SK-N-SH (cell line): ENCODE measurements at regions not wholly inside any gene's neighbourhood (a gene's known extent, or its start where the extent isn't known, plus 50 kb on each side); places are given as distances from the start of the nearest gene placed in this dataset.

Source experiments
- CTCF ChIA-PET: fragments of 300-600, 350-600 bp; formaldehyde crosslinking; extraction: SDS; loops from one replicate; lab custom pipeline; 2021; lab: Yijun Ruan, JAX
- POLR2A ChIA-PET: fragments of 350-600 bp; sonication (Branson Sonifier 250); formaldehyde crosslinking; extraction: SDS; loops from one replicate; lab custom pipeline; 2020; ENCODE audit warnings: antibody characterized with exemption, inconsistent platforms; lab: Yijun Ruan, JAX
- DNase-seq: peaks from one replicate; pipeline ENCODE4 v3.0.0; 2012
- H2AFZ ChIP-seq: fragments of 200-600 bp; sonication (generic); 2 replicates; pipeline ENCODE4 v1.8.1; 2016; ENCODE audit warnings: antibody characterized with exemption, mild to moderate bottlenecking, low read depth
- H3F3A ChIP-seq: fragments of 200-600 bp; sonication (generic); replicated peaks from 2 replicates; pipeline ENCODE3; 2016; ENCODE audit warnings: antibody characterized with exemption, mild to moderate bottlenecking; ENCODE audit not compliant: insufficient read depth
- H3K27ac ChIP-seq, 2 experiments: fragments of 200-500 bp in 1 of 2; fragments of 200-600 bp in 1 of 2; sonication (Bioruptor generic) in 1 of 2; sonication (generic), shearing (Covaris generic) in 1 of 2; 2 replicates each; pipeline versions ENCODE4 v1.5.1 to v1.6.1; 2014 to 2016; ENCODE audit warnings: low read depth in 2 of 2, inconsistent platforms in 1 of 2, low read length in 1 of 2, mild to moderate bottlenecking in 1 of 2, mixed read lengths in 1 of 2
- H3K27me3 ChIP-seq: fragments of 200-600 bp; sonication (generic), shearing (Covaris generic); 2 replicates; pipeline ENCODE4 v1.6.1; 2016; ENCODE audit warnings: mixed run types; ENCODE audit not compliant: insufficient read depth
- H3K36me3 ChIP-seq, 2 experiments: fragments of 200-500 bp in 1 of 2; fragments of 200-600 bp in 1 of 2; sonication (Bioruptor generic) in 1 of 2; sonication (generic) in 1 of 2; replicated peaks in 1 of 2; 2 replicates each; pipeline versions ENCODE3 to v1.5.1; 2014 to 2016; ENCODE audit warnings: low read length in 1 of 2, mild to moderate bottlenecking in 1 of 2; ENCODE audit not compliant: insufficient read depth in 2 of 2, control insufficient read depth in 1 of 2
- H3K4me1 ChIP-seq, 2 experiments: fragments of 200-500 bp in 1 of 2; fragments of 200-600 bp in 1 of 2; sonication (Bioruptor generic) in 1 of 2; sonication (generic), shearing (Covaris generic) in 1 of 2; 2 replicates each; pipeline versions ENCODE4 v1.5.1 to v1.6.1; 2014 to 2016; ENCODE audit warnings: low read depth in 1 of 2, low read length in 1 of 2, mixed run types in 1 of 2; ENCODE audit not compliant: insufficient read depth in 2 of 2, control insufficient read depth in 1 of 2
- H3K4me2 ChIP-seq: fragments of 200-600 bp; sonication (generic), shearing (Covaris generic); 2 replicates; pipeline ENCODE4 v1.6.1; 2017; ENCODE audit warnings: mixed run types
- H3K4me3 ChIP-seq, 2 experiments: fragments of 200-500 bp in 1 of 2; fragments of 200-600 bp in 1 of 2; sonication (Bioruptor generic) in 1 of 2; sonication (generic), shearing (Covaris generic) in 1 of 2; 2 replicates each; pipeline versions ENCODE4 v1.5.1 to v1.8.1; 2014 to 2016; ENCODE audit warnings: low read depth in 2 of 2, inconsistent platforms in 1 of 2, low read length in 1 of 2, mild to moderate bottlenecking in 1 of 2, mixed read lengths in 1 of 2, moderate library complexity in 1 of 2
- H3K79me2 ChIP-seq: fragments of 200-600 bp; sonication (generic); 2 replicates; pipeline ENCODE4 v1.8.1; 2017; ENCODE audit warnings: mild to moderate bottlenecking; ENCODE audit not compliant: insufficient read depth
- H3K9ac ChIP-seq: fragments of 200-600 bp; sonication (generic); 2 replicates; pipeline ENCODE4 v1.6.1; 2017; ENCODE audit warnings: mixed run types
- H3K9me2 ChIP-seq: fragments of 200-600 bp; sonication (generic); 2 replicates; pipeline ENCODE4 v1.6.1; 2017; ENCODE audit warnings: mixed run types
- H3K9me3 ChIP-seq: fragments of 200-600 bp; sonication (generic); 2 replicates; pipeline ENCODE4 v1.6.1; 2017; ENCODE audit warnings: mixed run types, mild to moderate bottlenecking, moderate library complexity
- H4K20me1 ChIP-seq: fragments of 200-600 bp; sonication (generic); 2 replicates; pipeline ENCODE4 v1.6.1; 2017; ENCODE audit warnings: mild to moderate bottlenecking, mixed run types; ENCODE audit not compliant: insufficient read depth
- FOXM1 ChIP-seq: IDR thresholded peaks from 2 replicates; pipeline ENCODE4 v1.4.0; 2012; ENCODE audit warnings: low read depth, mild to moderate bottlenecking
- GABPA ChIP-seq: IDR thresholded peaks from 2 replicates; pipeline ENCODE4 v1.4.0; 2012; ENCODE audit warnings: low read depth, mild to moderate bottlenecking
- MXI1 ChIP-seq: IDR thresholded peaks from 2 replicates; pipeline ENCODE4 v1.6.1; 2012; ENCODE audit warnings: mild to moderate bottlenecking, low read depth, low read length, improper control_type of control experiment
- NFIC ChIP-seq: IDR thresholded peaks from 2 replicates; pipeline ENCODE4 v1.4.0; 2012; ENCODE audit warnings: borderline replicate concordance
- RXRA ChIP-seq: IDR thresholded peaks from 2 replicates; pipeline ENCODE4 v1.4.0; 2012; ENCODE audit warnings: low read depth, mild to moderate bottlenecking, borderline replicate concordance
- SMC3 ChIP-seq: IDR thresholded peaks from 2 replicates; pipeline ENCODE4 v1.6.1; 2012; ENCODE audit warnings: low read depth, low read length, improper control_type of control experiment
- TEAD4 ChIP-seq: IDR thresholded peaks from 2 replicates; pipeline ENCODE4 v1.4.0; 2012; ENCODE audit warnings: mild to moderate bottlenecking, borderline replicate concordance; ENCODE audit not compliant: insufficient read depth
- YY1 ChIP-seq: IDR thresholded peaks from 2 replicates; pipeline ENCODE4 v1.4.0; 2012; ENCODE audit warnings: low read depth, mild to moderate bottlenecking
- WGBS: methylation state at CpG from one replicate; pipeline ENCODE4 v1.1.6; 2017; ENCODE audit warnings: low lambda C conversion rate; 5-methylcytosine and 5-hydroxymethylcytosine counted together
- TF ChIP-seq, protein P1 (sequence below): IDR thresholded peaks from 2 replicates; pipeline ENCODE4 v1.4.0; 2012; ENCODE audit warnings: low read depth, borderline replicate concordance
- TF ChIP-seq, protein P2 (sequence below): IDR thresholded peaks from 2 replicates; pipeline ENCODE4 v1.4.0; 2012; ENCODE audit warnings: low read depth, borderline replicate concordance
- TF ChIP-seq, protein P3 (sequence below): IDR thresholded peaks from 2 replicates; pipeline ENCODE4 v1.4.0; 2012; ENCODE audit warnings: low read depth

DNA sequence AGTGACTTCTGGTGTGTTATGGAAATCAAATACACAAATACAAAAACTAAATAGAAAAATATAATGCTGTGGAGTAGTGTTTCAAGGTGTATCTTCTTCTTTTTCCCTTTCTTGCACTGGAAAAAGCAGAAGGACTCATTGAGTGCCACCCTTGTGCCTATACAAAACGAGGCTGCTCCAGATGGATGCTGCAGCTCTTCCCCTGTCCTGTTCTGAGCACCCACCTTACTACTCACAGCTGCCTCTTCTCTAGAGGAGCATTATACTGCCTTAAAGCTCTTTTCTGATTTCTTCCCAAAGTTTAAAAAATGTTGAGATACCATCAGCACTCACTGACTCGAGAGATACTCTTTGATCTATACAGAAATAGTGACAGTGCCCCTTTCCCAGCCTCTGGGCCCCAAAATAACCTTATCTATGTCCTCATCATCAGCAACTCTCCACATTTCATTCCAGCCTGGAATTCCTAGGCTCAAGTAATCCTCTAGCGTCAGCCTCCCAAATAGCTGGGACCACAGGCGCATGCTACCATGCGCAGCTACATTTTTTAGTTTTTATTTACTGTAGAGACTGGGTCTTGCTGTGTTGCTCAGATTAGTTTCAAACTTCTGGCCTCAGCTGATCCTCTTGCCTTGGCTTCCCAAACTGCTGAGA lies 1356.1 kb upstream of the NRXN1 start:
- no peaks in the 10 kb centered on the region for H3K9me3 ChIP-seq
- no peaks in the 10 kb centered on the region for H3K9me2 ChIP-seq
- no peak overlapping the region for H3K9ac ChIP-seq
- H3K27me3 ChIP-seq, result no peaks in the 10 kb centered on the region
- no peak overlapping the region for H2AFZ ChIP-seq
- 45% methylated on average over 5 of the region's 5 CpGs for WGBS
- ChIA-PET POLR2A (no interaction called here), CTCF (no interaction called here)
- no peaks in the 10 kb centered on the region for H3K79me2 ChIP-seq
- TF ChIP-seq GABPA (no peak), FOXM1 (no peak), MXI1 (no peak), NFIC (no peak), TEAD4 (no peak), SMC3 (no peak), YY1 (no peak), RXRA (no peak)
- TF ChIP-seq, protein P1, sequence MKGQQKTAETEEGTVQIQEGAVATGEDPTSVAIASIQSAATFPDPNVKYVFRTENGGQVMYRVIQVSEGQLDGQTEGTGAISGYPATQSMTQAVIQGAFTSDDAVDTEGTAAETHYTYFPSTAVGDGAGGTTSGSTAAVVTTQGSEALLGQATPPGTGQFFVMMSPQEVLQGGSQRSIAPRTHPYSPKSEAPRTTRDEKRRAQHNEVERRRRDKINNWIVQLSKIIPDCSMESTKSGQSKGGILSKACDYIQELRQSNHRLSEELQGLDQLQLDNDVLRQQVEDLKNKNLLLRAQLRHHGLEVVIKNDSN, result no peak
- TF ChIP-seq, protein P2, sequence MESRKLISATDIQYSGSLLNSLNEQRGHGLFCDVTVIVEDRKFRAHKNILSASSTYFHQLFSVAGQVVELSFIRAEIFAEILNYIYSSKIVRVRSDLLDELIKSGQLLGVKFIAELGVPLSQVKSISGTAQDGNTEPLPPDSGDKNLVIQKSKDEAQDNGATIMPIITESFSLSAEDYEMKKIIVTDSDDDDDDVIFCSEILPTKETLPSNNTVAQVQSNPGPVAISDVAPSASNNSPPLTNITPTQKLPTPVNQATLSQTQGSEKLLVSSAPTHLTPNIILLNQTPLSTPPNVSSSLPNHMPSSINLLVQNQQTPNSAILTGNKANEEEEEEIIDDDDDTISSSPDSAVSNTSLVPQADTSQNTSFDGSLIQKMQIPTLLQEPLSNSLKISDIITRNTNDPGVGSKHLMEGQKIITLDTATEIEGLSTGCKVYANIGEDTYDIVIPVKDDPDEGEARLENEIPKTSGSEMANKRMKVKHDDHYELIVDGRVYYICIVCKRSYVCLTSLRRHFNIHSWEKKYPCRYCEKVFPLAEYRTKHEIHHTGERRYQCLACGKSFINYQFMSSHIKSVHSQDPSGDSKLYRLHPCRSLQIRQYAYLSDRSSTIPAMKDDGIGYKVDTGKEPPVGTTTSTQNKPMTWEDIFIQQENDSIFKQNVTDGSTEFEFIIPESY, result no peak
- TF ChIP-seq, protein P3, sequence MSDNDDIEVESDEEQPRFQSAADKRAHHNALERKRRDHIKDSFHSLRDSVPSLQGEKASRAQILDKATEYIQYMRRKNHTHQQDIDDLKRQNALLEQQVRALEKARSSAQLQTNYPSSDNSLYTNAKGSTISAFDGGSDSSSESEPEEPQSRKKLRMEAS, result no peak
- no peak overlapping the region for H3K4me3 ChIP-seq
- DNase-seq, result no peak
- H4K20me1 ChIP-seq, result no peaks in the 10 kb centered on the region
- H3K27ac ChIP-seq, result no peak overlapping the region
- no peaks in the 10 kb centered on the region for H3K36me3 ChIP-seq
- H3K4me1 ChIP-seq, result no peaks in the 10 kb centered on the region
- no peak overlapping the region for H3K4me2 ChIP-seq
- no peaks in the 10 kb centered on the region for H3F3A ChIP-seq

DNA sequence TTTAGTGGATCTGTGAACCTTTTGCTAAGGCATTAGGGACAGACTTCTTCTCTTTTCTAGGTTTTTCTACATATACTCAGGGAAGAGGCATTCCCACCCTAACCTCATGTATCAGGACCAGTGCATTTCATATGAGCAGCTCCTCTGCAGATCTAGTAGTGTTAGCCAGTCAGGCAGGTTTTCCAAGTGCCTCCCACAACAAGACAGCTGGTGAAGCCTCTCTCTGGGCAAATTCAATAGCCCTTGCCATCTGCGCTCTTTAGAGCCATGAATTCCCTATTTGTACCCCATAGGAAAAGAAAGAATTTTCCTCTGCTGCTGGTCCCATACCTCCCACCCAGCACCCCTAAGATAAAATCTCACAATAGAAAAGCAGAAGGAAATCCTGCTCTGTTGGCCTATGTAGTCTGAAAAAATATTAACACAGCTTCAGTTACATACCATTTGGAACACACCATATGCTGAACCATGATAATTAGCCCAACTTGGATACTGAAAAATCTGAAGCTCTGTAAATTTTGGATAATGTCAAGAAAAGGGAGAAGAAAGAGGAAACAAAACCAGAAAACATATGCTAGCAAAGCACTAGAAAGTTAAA lies 1354.6 kb upstream of the NRXN1 start:
- Histone ChIP-seq H3K79me2 (no peaks in the 10 kb centered on the region), H4K20me1 (no peaks in the 10 kb centered on the region), H2AFZ (no peak overlapping the region), H3K4me2 (no peak overlapping the region)
- 71% methylated on average over 1 of the region's 1 CpG for WGBS
- CTCF ChIA-PET, result no interaction called here
- TF ChIP-seq YY1, result no peak
- TF ChIP-seq, all 33 proteins: peak for 0
- POLR2A ChIA-PET, result no interaction called here
- H3K36me3 ChIP-seq, result no peaks in the 10 kb centered on the region
- H3K9me3 ChIP-seq, result no peaks in the 10 kb centered on the region
- no peaks in the 10 kb centered on the region for H3K9me2 ChIP-seq
- H3K4me3 ChIP-seq, result no peak overlapping the region
- no peaks in the 10 kb centered on the region for H3F3A ChIP-seq
- H3K4me1 ChIP-seq, result no peaks in the 10 kb centered on the region
- H3K27me3 ChIP-seq, result no peaks in the 10 kb centered on the region
- H3K27ac ChIP-seq, result no peak overlapping the region
- no peak for DNase-seq
- no peak overlapping the region for H3K9ac ChIP-seq
